Stimulated activated CD4-positive, alpha-beta T cell treated with anti-CD3 and anti-CD28 coated beads, Interleukin-12 subunit alpha, Interleukin-12 subunit beta, amount 100 ng/mL, for 4 hours (primary cell): ENCODE measurements at regions not wholly inside any gene's neighbourhood (a gene's known extent, or its start where the extent isn't known, plus 50 kb on each side); places are given as distances from the start of the nearest gene placed in this dataset.

ENCODE experiments used
- DNase-seq: peaks from one replicate; pipeline ENCODE4 v3.0.0-alpha.2; 2020

- no peak for DNase-seq
Measured at GRCh38 chr18:25423760-25424159, 71.8 kb upstream of the ZNF521 start.

GRCh38 chr18:25423267-25423666 is 71.3 kb upstream of the ZNF521 start:
- DNase-seq = no peak

- no peak for DNase-seq
Measured at GRCh38 chr18:25422230-25422629, 70.3 kb upstream of the ZNF521 start.

- no peak for DNase-seq
Measured at GRCh38 chr18:25420077-25420825, 68.3 kb upstream of the ZNF521 start.

GRCh38 chr18:25416374-25416773 is 64.4 kb upstream of the ZNF521 start:
- no peak for DNase-seq

GRCh38 chr18:25409971-25410370 is 58.0 kb upstream of the ZNF521 start:
- DNase-seq = no peak

GRCh38 chr18:25408293-25408692 is 56.3 kb upstream of the ZNF521 start:
- no peak for DNase-seq
